Ureter (tissue), 1 donor: ENCODE measurements at regions not wholly inside any gene's neighbourhood (a gene's known extent, or its start where the extent isn't known, plus 50 kb on each side); places are given as distances from the start of the nearest gene placed in this dataset.
"Not testable (repeated sequence)": the region's sequence is repeated elsewhere in the genome, so short reads cannot be mapped to it uniquely, and the experiment has no call there.

ENCODE experiments used
- DNase-seq: peaks from one replicate; pipeline ENCODE4 v3.0.0-alpha.2; 2020; ENCODE audit warnings: low spot score
- donor health status: DM: yes; HTN: yes; CAD: no.

DNA sequence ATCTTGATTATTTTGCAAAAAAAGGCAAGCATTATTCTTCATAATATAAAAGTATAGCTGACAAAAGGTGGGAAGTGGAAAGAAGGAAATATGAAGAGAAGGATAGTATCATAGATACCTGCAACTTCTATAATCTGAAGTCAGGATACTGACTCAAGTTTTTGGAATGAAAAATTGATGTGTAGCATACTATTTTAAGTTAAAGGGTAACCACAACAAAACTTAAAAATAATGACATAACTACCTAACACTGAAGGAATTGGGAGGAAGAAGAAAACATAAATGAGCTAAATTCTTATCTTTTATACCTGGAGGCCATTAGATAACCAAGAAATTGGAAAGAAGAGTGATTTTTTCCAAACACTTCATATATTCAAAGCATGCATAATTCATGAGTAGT is 51.8 kb upstream of the TLE1 start:
- no peak for DNase-seq

DNA sequence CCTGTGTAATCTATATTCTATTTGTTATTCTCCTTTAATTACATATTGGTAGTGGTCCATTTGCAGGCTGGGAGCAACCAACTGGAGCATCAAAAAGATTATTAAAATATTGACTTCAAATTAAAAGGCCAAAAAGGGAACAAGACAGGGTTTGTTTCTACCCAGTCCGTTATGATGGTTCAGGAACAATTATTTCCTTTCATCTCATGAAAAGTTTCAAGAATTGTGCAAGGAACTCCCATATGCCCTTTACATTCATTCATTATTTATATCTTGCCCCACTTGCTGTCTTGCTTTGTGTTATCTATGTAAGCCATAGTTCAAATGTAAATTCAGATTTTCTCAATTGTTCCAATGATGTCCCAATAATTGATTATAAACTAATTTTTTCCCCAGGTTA is 58.7 kb upstream of the TLE1 start:
- no peak for DNase-seq

DNA sequence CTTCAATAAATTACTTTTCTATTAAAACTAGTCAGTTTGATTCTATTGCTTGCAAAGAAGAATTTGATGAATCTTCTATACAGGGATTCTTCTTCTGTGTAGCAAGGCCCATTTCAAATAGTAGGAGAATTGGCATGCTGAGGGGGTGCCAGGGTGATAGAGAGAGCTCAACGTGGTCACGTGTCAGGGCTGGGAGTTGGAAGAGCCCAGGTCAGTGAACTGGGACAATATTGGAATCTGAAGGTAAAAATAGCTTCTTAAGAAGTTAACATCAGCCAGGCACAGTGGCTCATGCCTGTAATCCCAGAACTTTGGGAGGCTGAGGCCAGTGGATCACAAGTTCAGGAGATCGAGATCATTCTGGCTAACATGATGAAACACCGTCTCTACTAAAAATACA is 64.1 kb upstream of the TLE1 start:
- DNase-seq = no peak

GRCh38 chr9:81754245-81754644 is 64.9 kb upstream of the TLE1 start:
- DNase-seq = no peak

- no peak for DNase-seq
Measured at GRCh38 chr9:81755721-81756120, 66.4 kb upstream of the TLE1 start.

GRCh38 chr9:81756561-81756960 is 67.2 kb upstream of the TLE1 start:
- no peak for DNase-seq

DNA sequence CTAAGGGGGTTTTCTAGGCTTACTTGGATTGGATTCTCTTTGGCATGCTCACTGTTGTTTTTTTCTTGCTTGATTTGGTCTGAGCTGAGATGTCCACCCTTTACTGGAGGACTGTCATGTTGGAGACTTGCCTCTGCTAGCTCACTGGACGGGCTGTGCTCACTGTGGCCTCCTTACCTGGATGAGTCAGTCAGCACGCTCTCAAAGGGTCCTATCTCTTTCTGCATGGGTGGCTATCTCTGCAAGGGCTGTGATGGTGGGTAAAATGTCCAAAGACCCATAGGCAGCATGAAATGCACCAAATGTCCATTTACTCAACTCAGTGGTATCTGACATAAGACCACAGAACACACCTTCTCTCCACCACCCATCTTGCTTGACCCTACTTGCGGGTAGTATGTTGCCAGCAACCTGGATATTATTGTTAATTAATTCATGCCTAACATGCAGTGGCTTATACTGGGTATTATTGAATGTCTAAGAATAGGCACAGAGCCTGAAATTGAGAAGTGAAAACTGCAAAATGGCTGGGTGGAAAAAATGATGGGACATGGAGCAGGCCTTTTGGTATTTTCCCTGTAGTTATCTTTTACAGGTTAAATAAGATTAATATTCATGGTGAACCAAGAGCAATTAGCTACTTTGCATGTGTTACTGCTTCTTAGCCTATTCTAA is 68.9 kb upstream of the TLE1 start:
- DNase-seq = no peak

DNA sequence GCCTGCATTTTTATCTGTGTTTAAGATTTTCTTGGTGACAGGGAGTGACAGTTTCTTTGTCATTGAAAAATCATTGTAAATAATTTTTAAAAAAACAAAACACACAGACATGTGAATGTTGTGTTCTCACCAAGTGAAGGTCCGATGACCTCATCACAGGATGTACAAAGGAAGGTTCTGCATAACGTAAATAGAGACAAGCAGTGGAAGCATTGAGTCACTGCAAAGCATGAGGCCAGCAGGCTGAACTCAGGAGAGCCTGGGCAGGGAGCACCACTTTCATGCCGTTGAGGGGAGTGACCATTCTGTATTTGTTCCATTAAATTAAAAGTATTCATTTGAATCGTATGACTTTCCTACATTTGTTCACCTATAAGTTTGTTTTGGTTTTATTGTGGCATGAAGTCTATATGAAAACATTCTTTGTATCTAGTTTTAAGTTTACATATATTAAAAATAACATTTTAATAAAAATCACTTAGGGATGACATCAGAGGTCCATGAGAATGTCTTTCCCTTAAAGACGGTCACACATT is 70.4 kb upstream of the TLE1 start:
- no peak for DNase-seq

DNA sequence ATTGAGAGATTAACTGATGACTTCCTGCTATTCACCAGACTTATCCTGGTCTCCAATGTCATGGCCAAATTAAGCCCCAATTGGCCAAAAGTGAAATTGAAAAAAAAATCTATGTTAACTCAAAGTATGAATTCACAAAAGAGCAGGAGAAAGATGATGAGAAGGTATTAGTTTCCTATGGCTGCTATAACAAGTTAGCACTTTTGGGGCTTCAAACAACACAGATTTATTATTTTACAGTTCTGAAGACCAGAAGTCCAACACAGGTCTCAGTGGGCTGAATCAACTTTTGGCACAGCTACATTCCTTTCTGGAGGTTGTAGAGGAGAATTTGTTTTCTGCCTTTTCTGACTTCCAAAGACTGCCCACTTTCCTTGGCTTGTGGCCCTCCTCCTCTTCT is 78.6 kb upstream of the TLE1 start:
- no peak for DNase-seq

DNA sequence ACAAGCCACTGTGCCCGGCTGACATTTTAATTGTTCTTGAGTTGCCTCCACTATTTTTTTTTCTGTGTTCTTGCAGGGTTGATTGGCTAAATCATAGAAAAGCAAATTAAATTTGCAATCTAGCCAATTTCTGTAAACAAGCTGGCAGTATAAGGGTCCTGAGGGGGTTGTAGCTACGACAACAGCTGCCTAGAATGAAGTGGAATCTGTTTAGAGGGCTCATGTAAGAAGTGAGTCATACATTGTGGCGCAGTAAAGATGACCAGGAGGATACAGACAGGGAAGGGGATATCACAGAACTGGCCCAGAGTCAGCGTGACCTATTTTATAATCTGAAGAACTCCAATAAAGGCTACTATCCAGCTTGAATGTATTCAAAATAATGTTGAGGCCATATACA is 82.2 kb upstream of the TLE1 start:
- no peak for DNase-seq

- DNase-seq = no peak
Measured at GRCh38 chr9:81772144-81772543, 82.8 kb upstream of the TLE1 start.

DNA sequence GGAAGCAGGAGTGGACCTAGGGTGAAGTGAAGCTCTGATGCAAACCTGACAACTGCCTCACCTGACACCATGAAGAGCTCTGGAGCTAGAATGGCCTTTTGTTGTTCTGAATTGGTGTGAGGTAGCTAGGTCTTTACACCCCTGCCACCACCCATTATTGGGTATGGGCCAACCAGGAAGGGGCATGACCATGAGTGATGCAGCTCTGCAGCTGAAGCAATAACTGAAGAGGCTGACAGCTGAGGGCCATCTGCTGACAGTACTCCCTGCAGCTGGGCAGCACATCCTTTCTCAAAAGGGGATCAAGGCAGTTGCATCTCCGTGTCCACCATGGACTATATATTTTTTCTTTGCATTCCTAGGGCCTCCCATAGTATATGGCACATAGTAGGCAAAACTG is 87.0 kb upstream of the TLE1 start:
- DNase-seq = no peak

GRCh38 chr9:81776834-81777233 is 87.5 kb upstream of the TLE1 start:
- DNase-seq = no peak

DNA sequence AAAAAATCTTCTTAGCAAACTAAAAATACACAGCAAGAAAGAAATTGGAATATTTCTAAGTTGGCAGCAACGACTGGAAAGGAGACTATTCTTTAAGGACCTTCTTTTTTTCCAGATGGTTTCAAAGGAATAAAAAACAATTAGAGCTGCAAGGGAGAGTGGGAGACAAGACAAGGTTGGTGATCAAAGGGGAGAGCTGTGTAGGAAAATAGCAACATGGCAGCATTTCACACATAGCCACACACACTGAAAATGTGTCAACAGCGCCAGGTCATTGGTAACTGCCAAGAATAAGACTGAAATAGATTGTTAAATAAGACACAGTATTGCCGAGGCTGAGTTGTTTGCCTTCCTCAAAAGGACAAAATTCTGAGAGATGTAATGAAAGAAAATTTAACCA is 88.1 kb upstream of the TLE1 start:
- no peak for DNase-seq

DNA sequence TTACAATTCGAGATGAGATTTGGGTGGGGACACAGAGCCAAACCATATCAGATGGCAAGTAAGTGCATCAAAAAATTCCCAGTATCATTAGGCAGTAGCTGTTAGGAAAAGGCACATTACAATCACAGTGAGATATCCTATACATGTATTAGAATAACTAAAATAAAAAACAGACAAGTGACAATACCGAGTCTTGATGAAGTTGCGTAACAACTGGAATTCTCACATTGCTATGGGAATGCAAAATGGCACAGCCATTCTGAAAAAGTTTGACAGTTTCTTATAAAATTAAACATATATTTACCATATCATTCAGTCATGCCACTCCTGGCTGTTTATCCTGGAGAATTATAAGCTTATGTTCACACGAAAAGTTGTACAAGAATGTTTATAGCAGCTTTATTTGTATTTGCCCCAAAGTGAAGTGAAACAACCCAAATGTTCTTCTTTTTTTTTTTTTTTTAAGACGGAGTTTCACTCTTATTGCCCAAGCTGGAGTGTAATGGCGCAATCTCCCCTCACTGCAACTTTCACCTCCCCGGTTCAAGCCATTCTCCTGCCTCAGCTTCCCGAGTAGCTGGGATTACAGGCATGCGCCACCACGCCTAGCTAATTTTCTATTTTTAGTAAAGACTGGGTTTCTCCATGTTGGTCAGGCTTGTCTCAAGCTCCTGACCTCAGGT is 93.1 kb upstream of the TLE1 start:
- DNase-seq = no peak

GRCh38 chr9:81787747-81788632 is 98.6 kb upstream of the TLE1 start:
- peak; percentile 55 for DNase-seq

DNA sequence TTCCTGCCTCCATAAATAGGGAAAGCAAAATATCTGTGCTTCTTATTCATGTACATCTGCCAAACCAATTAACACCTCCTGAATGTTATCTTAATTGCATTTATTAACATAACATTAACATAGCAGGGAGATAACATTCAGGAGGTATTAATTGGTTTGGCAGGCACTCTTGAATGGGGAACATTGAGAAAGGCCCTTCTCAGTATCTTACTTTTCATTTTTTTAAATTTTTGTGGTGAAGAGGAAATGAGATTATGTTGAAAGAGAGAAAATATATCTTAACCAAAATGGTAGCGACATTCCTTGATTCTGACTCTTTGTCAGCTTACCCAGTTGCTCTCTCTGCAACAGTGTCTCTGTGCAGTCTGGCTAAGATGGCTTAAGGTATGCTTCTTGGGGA is 100.4 kb upstream of the TLE1 start:
- DNase-seq = no peak

GRCh38 chr9:81790166-81790565 is 100.8 kb upstream of the TLE1 start:
- no peak for DNase-seq

DNA sequence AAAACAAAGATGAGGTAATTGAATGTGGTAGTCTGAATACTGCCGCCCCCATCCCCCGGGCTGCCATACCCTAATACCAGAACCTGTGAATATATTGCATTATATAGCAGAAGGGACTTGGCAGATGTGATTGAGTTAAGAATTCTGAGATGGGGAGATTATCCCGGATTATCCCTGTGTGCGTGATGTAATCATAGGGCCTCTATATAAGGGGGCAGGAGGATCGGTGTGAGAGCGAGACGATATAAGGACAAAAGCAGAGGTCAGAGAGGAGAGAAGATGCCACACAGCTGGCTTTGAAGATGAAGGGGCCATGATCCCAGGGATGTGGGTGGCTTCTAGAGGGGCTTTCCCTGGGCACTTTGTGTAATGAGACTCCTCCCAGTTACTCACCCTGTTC is 101.7 kb upstream of the TLE1 start:
- DNase-seq = no peak

DNA sequence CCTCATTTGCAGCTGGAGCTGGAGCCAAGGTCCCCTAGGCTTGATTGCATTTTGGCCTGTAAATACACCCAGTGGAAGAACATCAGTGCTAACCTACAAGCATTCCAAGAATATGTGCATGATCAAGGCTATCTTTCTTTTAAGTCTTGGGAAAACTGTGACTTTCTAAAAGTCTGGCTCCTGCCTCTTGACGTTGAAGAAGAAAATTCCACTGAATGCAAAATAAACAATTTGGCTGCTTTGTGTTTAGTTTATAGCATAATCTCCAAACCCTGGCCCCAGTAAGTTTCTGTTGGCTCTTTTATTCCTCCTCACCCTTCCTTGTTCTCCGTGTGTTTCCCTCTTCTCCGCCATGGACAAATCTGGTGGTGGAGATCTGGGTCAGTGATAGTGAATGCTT is 109.3 kb upstream of the TLE1 start:
- DNase-seq = peak; percentile 49

GRCh38 chr9:81801190-81801589 is 111.8 kb upstream of the TLE1 start:
- no peak for DNase-seq

DNA sequence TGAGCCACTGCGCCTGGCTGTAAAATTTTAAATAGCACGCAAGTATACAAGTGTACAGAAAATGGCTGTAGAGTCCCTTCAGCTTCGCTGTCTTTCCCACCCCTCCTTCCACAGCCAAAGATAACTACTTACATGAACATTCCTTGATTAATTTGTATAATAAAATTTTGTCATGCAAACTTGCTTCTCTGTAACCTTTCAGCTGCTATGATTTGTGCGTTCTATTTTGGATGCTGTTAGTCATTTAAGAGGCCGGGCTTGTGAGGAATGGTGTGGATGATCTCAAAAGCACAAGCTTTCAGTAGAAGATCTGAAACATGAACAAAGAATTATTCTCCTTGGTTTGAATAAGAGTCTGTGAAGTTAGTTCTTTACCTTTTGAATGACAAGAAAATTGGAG is 115.0 kb upstream of the TLE1 start:
- DNase-seq = no peak

- DNase-seq = not testable (repeated sequence)
Measured at GRCh38 chr9:81811688-81812087, 116.5 kb upstream of the SPATA31D4 start.
